H9 (cell line): ENCODE measurements at regions not wholly inside any gene's neighbourhood (a gene's known extent, or its start where the extent isn't known, plus 50 kb on each side); places are given as distances from the start of the nearest gene placed in this dataset.
A peak's percentile ranks its signal among the peaks of the same experiment; 100 is the strongest.

Experiments
- DNase-seq: peaks from one replicate; pipeline ENCODE4 v3.0.0-alpha.2; 2017
- H2AFZ ChIP-seq: one replicate; pipeline ENCODE4 v1.6.1; 2013; ENCODE audit warnings: mild to moderate bottlenecking, low read length, control low read depth, moderate library complexity
- H2AK5ac ChIP-seq: 2 replicates; pipeline ENCODE4 v1.6.1; 2013; ENCODE audit warnings: low read length, control low read depth, mixed read lengths; ENCODE audit not compliant: insufficient read length
- H2BK120ac ChIP-seq: one replicate; pipeline ENCODE4 v1.6.1; 2013; ENCODE audit warnings: low read depth, mild to moderate bottlenecking, low read length, control low read depth, inconsistent platforms; ENCODE audit not compliant: poor library complexity, severe bottlenecking
- H2BK12ac ChIP-seq: 2 replicates; pipeline ENCODE4 v1.6.1; 2013; ENCODE audit warnings: low read length, control low read depth, mixed read lengths, low read depth; ENCODE audit not compliant: insufficient read length
- H2BK15ac ChIP-seq: 2 replicates; pipeline ENCODE4 v1.6.1; 2013; ENCODE audit warnings: low read depth, low read length, control low read depth
- H2BK20ac ChIP-seq: one replicate; pipeline ENCODE4 v1.6.1; 2013; ENCODE audit warnings: low read depth, mild to moderate bottlenecking, low read length, control low read depth, inconsistent platforms; ENCODE audit not compliant: poor library complexity, severe bottlenecking
- H2BK5ac ChIP-seq: 2 replicates; pipeline ENCODE4 v1.6.1; 2013; ENCODE audit warnings: low read length, control low read depth, mixed read lengths; ENCODE audit not compliant: insufficient read length
- H3K14ac ChIP-seq: 2 replicates; pipeline ENCODE4 v1.6.1; 2013; ENCODE audit warnings: low read length, control low read depth; ENCODE audit not compliant: insufficient read depth
- H3K18ac ChIP-seq: 2 replicates; pipeline ENCODE4 v1.6.1; 2013; ENCODE audit warnings: low read depth, mild to moderate bottlenecking, mixed read lengths, low read length, control low read depth; ENCODE audit not compliant: insufficient read length
- H3K23ac ChIP-seq: 2 replicates; pipeline ENCODE4 v1.6.1; 2013; ENCODE audit warnings: low read length, control low read depth, mixed read lengths, low read depth; ENCODE audit not compliant: insufficient read length
- H3K23me2 ChIP-seq: 2 replicates; pipeline ENCODE4 v1.6.1; 2013; ENCODE audit warnings: low read depth, mild to moderate bottlenecking, mixed read lengths, low read length, control low read depth; ENCODE audit not compliant: insufficient read length, poor library complexity, severe bottlenecking
- H3K27ac ChIP-seq: 2 replicates; pipeline ENCODE4 v1.5.1; 2013; ENCODE audit warnings: low read length, control low read depth, mixed read lengths, low read depth; ENCODE audit not compliant: insufficient read length
- H3K27me3 ChIP-seq: 2 replicates; pipeline ENCODE4 v1.6.1; 2013; ENCODE audit warnings: low read length, control low read depth, inconsistent platforms; ENCODE audit not compliant: insufficient read depth
- H3K4ac ChIP-seq: 2 replicates; pipeline ENCODE4 v1.6.1; 2013; ENCODE audit warnings: low read depth, mild to moderate bottlenecking, control low read depth, inconsistent platforms, low read length, moderate library complexity
- H3K4me1 ChIP-seq: 2 replicates; pipeline ENCODE4 v1.6.1; 2013; ENCODE audit warnings: low read length, control low read depth, inconsistent platforms; ENCODE audit not compliant: insufficient read depth
- H3K4me2 ChIP-seq: 2 replicates; pipeline ENCODE4 v1.6.1; 2013; ENCODE audit warnings: low read length, control low read depth, mixed read lengths; ENCODE audit not compliant: insufficient read length, insufficient read depth
- H3K56ac ChIP-seq: 2 replicates; pipeline ENCODE4 v1.6.1; 2013; ENCODE audit warnings: low read depth, mild to moderate bottlenecking, mixed read lengths, low read length, control low read depth; ENCODE audit not compliant: insufficient read length
- H3K79me1 ChIP-seq: 2 replicates; pipeline ENCODE4 v1.6.1; 2013; ENCODE audit warnings: low read depth, mild to moderate bottlenecking, moderate library complexity, low read length, control low read depth, inconsistent platforms; ENCODE audit not compliant: insufficient read depth, poor library complexity, severe bottlenecking
- H3K79me2 ChIP-seq: 2 replicates; pipeline ENCODE4 v1.6.1; 2013; ENCODE audit warnings: low read length, control low read depth, inconsistent platforms; ENCODE audit not compliant: insufficient read depth
- H3K9ac ChIP-seq: 2 replicates; pipeline ENCODE4 v1.6.1; 2013; ENCODE audit warnings: low read length, control low read depth, mixed read lengths; ENCODE audit not compliant: insufficient read length; ENCODE audit errors: extremely low read depth
- H3K9me3 ChIP-seq: one replicate; pipeline ENCODE4 v1.6.1; 2013; ENCODE audit warnings: low read depth, low read length, inconsistent platforms; ENCODE audit not compliant: control insufficient read depth
- H3T11ph ChIP-seq: one replicate; pipeline ENCODE4 v1.6.1; 2013; ENCODE audit warnings: mild to moderate bottlenecking, low read length, control low read depth, inconsistent platforms
- H4K20me1 ChIP-seq: one replicate; pipeline ENCODE4 v1.6.1; 2013; ENCODE audit not compliant: control insufficient read depth, insufficient read length, insufficient read depth
- H4K5ac ChIP-seq: 2 replicates; pipeline ENCODE4 v1.6.1; 2013; ENCODE audit warnings: low read depth, mild to moderate bottlenecking, mixed read lengths, low read length, control low read depth; ENCODE audit not compliant: insufficient read length
- H4K8ac ChIP-seq: replicated peaks from 2 replicates; pipeline ENCODE4 v1.6.1; 2013; ENCODE audit warnings: low read length, control low read depth, mixed read lengths, low read depth; ENCODE audit not compliant: insufficient read length
- H4K91ac ChIP-seq: 2 replicates; pipeline ENCODE4 v1.6.1; 2013; ENCODE audit warnings: low read depth, mild to moderate bottlenecking, moderate library complexity, mixed read lengths, low read length, control low read depth; ENCODE audit not compliant: insufficient read length
- H3K27ac Mint-ChIP-seq, 3 experiments: 2 replicates in 2 of 3; 3 replicates in 1 of 3; pipeline ENCODE4 v1.8.0; 2020 to 2021; ENCODE audit warnings: mixed read lengths in 3 of 3, mild to moderate bottlenecking in 1 of 3, moderate library complexity in 1 of 3
- H3K27me3 Mint-ChIP-seq: 2 replicates; pipeline ENCODE4 v1.8.0; 2021; ENCODE audit warnings: low read depth, mild to moderate bottlenecking, moderate library complexity, mixed read lengths
- H3K36me3 Mint-ChIP-seq, 3 experiments: 2 replicates in 2 of 3; 3 replicates in 1 of 3; pipeline ENCODE4 v1.8.0; 2020 to 2021; ENCODE audit warnings: low read depth in 3 of 3, mixed read lengths in 3 of 3; ENCODE audit not compliant: insufficient read depth in 1 of 3
- H3K4me1 Mint-ChIP-seq, 2 experiments: 2 replicates each; pipeline ENCODE4 v1.8.0; 2020; ENCODE audit warnings: mixed read lengths in 2 of 2
- H3K4me3 Mint-ChIP-seq, 2 experiments: 2 replicates in 1 of 2; 3 replicates in 1 of 2; pipeline ENCODE4 v1.8.0; 2020 to 2021; ENCODE audit warnings: mild to moderate bottlenecking in 2 of 2, mixed read lengths in 2 of 2, moderate library complexity in 1 of 2
- H3K9me3 Mint-ChIP-seq, 2 experiments: 2 replicates in 1 of 2; 3 replicates in 1 of 2; pipeline ENCODE4 v1.8.0; 2020; ENCODE audit warnings: mild to moderate bottlenecking in 2 of 2, mixed read lengths in 2 of 2, moderate library complexity in 1 of 2
- CTCF ChIP-seq: fragments of 200-600 bp; sonication (generic); conservative IDR thresholded peaks from 3 replicates; pipeline ENCODE4 v1.8.0; 2021; ENCODE audit warnings: antibody characterized with exemption, mild to moderate bottlenecking
- WGBS: extraction: QIAGEN DNeasy Blood & Tissue Kit; methylation state at CpG from one replicate; pipeline ENCODE4 v1.1.7; 2013; ENCODE audit warnings: missing lambda C conversion rate, low lambda C conversion rate, mixed read lengths; ENCODE audit not compliant: insufficient read length; ENCODE audit errors: extremely low coverage; 5-methylcytosine and 5-hydroxymethylcytosine counted together

GRCh38 chr2:236969767-236970655, 115.7 kb upstream of the COPS8 start:
- Histone ChIP-seq H2AFZ (no peak overlapping the region), H3T11ph (no peak overlapping the region), H3K79me1 (no peaks in the 10 kb centered on the region), H4K8ac (no peak overlapping the region), H2BK5ac (no peak overlapping the region), H4K91ac (no peak overlapping the region), H3K56ac (no peak overlapping the region), H2BK20ac (no peak overlapping the region), H4K5ac (no peak overlapping the region), H3K4me2 (no peak overlapping the region), H2BK12ac (no peak overlapping the region), H3K4ac (no peak overlapping the region), H3K4me1 (peaks cover 6% of the 10 kb centered on the region; the same call in 1 of the 2 replicates), H3K9ac (no peak overlapping the region), H3K18ac (no peak overlapping the region), H2AK5ac (no peak overlapping the region), H3K27me3 (no peaks in the 10 kb centered on the region), H3K23me2 (no peaks in the 10 kb centered on the region), H3K79me2 (no peaks in the 10 kb centered on the region), H3K14ac (no peak overlapping the region), H3K27ac (no peak overlapping the region), H2BK15ac (no peak overlapping the region), H3K9me3 (no peaks in the 10 kb centered on the region), H4K20me1 (no peaks in the 10 kb centered on the region), H2BK120ac (no peak overlapping the region), H3K23ac (no peak overlapping the region)
- no peak for TF ChIP-seq CTCF
- Mint-ChIP-seq H3K27ac (peak overlapping the region in 1 of 3 experiments; percentile 23; a peak in 1 of 7 replicates), H3K36me3 (no peaks in the 10 kb centered on the region), H3K4me3 (no peak overlapping the region), H3K27me3 (peaks cover 4% of the 10 kb centered on the region), H3K9me3 (no peaks in the 10 kb centered on the region; a peak in 1 of 5 replicates), H3K4me1 (peaks cover 57 to 61% of the 10 kb centered on the region in 2 experiments)
- no CpG with 5 or more reads among the region's 17 CpGs for WGBS
- DNase-seq: no peak
